Tibial artery (tissue), 4 donors: ENCODE measurements at regions not wholly inside any gene's neighbourhood (a gene's known extent, or its start where the extent isn't known, plus 50 kb on each side); places are given as distances from the start of the nearest gene placed in this dataset.

Experiments
- DNase-seq, 2 donors: peaks; one replicate each; pipeline ENCODE4 v3.0.0-alpha.2; 2019
- H3K27ac ChIP-seq, 2 donors: fragments of 200-600 bp; sonication (generic) in 1 of 2; 1 replicate in 1 of 2; 2 replicates in 1 of 2; pipeline ENCODE4 v1.5.1; 2018 to 2019; ENCODE audit warnings: mild to moderate bottlenecking in 1 of 2
- H3K27me3 ChIP-seq, 2 donors: fragments of 200-600 bp; sonication (generic) in 1 of 2; one replicate each; pipeline versions ENCODE4 v1.5.1 to v1.6.0; 2016 to 2019
- H3K36me3 ChIP-seq, 3 donors: fragments of 200-600 bp; sonication (generic) in 2 of 3; one replicate each; pipeline ENCODE4 v1.5.1; 2016 to 2019; ENCODE audit warnings: mild to moderate bottlenecking in 2 of 3
- H3K4me1 ChIP-seq, 4 donors: fragments of 200-600 bp; sonication (generic) in 2 of 4; 1 replicate in 3 of 4; 2 replicates in 1 of 4; pipeline ENCODE4 v1.5.1; 2016 to 2019
- H3K4me3 ChIP-seq, 2 donors: fragments of 200-600 bp; sonication (generic) in 1 of 2; 1 replicate in 1 of 2; 2 replicates in 1 of 2; pipeline ENCODE4 v1.5.1; 2018 to 2019; ENCODE audit warnings: mild to moderate bottlenecking in 2 of 2
- H3K9me3 ChIP-seq, 3 donors: fragments of 200-600 bp; sonication (generic) in 1 of 3; one replicate each; pipeline ENCODE4 v1.5.1; 2016 to 2019
- intact Hi-C: fragments of 100-400 bp; cut with DNase I; formaldehyde crosslinking; loops from one replicate; pipeline ENCODE4 v1.15.0; 2023; ENCODE audit warnings: low total_unique reads
- TF ChIP-seq, protein P1 (sequence below), 2 experiments: fragments of 200-600 bp in 1 of 2; fragments of 450-650 bp in 1 of 2; IDR thresholded peaks; one replicate each; pipeline ENCODE4 v1.5.1; 2017 to 2019; ENCODE audit warnings: antibody characterized with exemption in 2 of 2, mild to moderate bottlenecking in 1 of 2, moderate library complexity in 1 of 2

DNA sequence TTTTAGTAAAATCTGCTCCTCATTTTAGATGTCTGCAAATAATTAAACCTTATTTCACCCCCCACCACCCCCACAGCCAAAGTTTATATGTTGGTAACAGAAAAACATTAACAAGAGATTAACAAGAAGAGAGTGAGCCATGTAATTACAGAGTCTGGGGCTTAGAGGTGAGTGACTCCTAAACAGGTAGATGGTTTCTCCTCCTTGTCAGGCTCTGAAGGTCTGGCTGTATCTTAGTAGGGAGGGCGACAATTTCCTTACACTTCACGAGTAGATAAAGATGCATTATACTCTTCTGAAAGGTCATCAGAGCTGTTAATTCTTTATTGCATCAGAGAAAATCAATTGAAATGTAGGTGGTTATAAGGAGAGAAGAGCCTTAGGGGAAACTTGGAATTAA, 171.8 kb upstream of the ANKRD50 start:
- H3K4me1 ChIP-seq: no peaks in the 10 kb centered on the region
- intact Hi-C loops: no loop called here
- no peak overlapping the region for H3K27ac ChIP-seq
- H3K27me3 ChIP-seq: no peaks in the 10 kb centered on the region
- TF ChIP-seq, protein P1, sequence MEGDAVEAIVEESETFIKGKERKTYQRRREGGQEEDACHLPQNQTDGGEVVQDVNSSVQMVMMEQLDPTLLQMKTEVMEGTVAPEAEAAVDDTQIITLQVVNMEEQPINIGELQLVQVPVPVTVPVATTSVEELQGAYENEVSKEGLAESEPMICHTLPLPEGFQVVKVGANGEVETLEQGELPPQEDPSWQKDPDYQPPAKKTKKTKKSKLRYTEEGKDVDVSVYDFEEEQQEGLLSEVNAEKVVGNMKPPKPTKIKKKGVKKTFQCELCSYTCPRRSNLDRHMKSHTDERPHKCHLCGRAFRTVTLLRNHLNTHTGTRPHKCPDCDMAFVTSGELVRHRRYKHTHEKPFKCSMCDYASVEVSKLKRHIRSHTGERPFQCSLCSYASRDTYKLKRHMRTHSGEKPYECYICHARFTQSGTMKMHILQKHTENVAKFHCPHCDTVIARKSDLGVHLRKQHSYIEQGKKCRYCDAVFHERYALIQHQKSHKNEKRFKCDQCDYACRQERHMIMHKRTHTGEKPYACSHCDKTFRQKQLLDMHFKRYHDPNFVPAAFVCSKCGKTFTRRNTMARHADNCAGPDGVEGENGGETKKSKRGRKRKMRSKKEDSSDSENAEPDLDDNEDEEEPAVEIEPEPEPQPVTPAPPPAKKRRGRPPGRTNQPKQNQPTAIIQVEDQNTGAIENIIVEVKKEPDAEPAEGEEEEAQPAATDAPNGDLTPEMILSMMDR (IDR thresholded peaks at IDR 0.05): no peak
- no peak for DNase-seq
- no peaks in the 10 kb centered on the region for H3K36me3 ChIP-seq
- H3K9me3 ChIP-seq: no peaks in the 10 kb centered on the region
- no peak overlapping the region for H3K4me3 ChIP-seq

DNA sequence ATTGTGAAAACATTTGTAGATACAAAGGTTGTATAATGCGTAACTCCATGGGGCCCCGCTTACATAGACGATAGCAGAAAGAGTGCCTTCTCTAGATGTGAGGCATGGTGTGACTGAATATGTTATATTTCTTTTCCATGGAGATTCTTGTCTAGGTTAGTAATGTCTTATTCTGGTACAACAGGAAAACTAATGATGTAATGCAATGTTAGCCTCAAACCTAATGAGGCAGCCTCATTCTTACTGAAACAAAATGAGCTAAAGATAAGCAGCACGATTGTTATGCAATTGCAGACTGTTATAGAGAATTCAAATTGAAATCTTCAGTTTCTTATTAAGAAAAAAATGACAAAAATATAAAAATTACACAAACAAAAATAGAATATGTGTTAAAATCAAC, 171.1 kb upstream of the ANKRD50 start:
- Histone ChIP-seq H3K9me3 (no peaks in the 10 kb centered on the region), H3K4me1 (no peaks in the 10 kb centered on the region), H3K27me3 (no peaks in the 10 kb centered on the region), H3K27ac (no peak overlapping the region), H3K36me3 (no peaks in the 10 kb centered on the region), H3K4me3 (no peak overlapping the region)
- no peak for DNase-seq
- intact Hi-C loops: no loop called here
- TF ChIP-seq, protein P1 (IDR thresholded peaks at IDR 0.05): no peak

DNA sequence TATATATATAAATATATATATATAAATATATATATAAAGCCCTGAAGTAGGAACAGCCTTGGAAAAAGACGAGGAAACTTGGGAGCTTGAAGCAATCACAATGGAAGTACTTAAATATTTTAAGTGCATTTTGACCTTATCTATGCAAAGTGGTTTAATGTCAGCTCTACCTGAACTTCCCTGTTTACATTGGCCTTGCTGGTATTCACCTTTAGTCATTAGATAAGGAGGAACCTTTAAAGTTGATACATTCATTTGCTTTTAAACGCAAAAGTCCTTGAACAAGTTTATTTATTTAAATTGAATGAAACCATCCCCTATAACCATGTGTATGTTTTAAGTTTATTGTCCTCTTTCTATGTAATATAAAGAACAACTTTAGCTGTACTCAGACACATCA, 166.7 kb upstream of the ANKRD50 start:
- no peaks in the 10 kb centered on the region for H3K27me3 ChIP-seq
- no peaks in the 10 kb centered on the region for H3K9me3 ChIP-seq
- H3K27ac ChIP-seq: no peak overlapping the region
- H3K36me3 ChIP-seq: no peaks in the 10 kb centered on the region
- TF ChIP-seq, protein P1 (IDR thresholded peaks at IDR 0.05): no peak
- no peak overlapping the region for H3K4me3 ChIP-seq
- intact Hi-C loops: no loop called here
- no peak for DNase-seq
- no peaks in the 10 kb centered on the region for H3K4me1 ChIP-seq

DNA sequence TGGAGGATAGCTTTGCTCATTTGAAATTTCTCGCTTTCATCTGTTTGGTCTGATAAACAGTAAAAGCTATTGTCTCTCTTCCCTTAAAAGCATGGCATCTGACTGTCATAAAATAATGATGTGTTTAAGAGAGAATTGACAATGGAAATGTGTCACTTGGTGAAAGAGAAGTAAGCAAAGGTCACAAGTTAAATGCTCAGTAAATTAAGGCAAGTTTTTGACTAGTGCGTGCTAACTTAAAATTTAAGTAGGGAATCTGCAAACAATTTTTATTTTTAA, 161.6 kb upstream of the ANKRD50 start:
- TF ChIP-seq, protein P1 (IDR thresholded peaks at IDR 0.05): no peak
- Histone ChIP-seq H3K9me3 (no peaks in the 10 kb centered on the region), H3K27me3 (no peaks in the 10 kb centered on the region), H3K27ac (no peak overlapping the region), H3K36me3 (no peaks in the 10 kb centered on the region), H3K4me1 (peaks cover 0 to 12% (median 7%) of the 10 kb centered on the region in 4 donors), H3K4me3 (no peak overlapping the region)
- intact Hi-C loops: no loop called here
- DNase-seq: no peak

DNA sequence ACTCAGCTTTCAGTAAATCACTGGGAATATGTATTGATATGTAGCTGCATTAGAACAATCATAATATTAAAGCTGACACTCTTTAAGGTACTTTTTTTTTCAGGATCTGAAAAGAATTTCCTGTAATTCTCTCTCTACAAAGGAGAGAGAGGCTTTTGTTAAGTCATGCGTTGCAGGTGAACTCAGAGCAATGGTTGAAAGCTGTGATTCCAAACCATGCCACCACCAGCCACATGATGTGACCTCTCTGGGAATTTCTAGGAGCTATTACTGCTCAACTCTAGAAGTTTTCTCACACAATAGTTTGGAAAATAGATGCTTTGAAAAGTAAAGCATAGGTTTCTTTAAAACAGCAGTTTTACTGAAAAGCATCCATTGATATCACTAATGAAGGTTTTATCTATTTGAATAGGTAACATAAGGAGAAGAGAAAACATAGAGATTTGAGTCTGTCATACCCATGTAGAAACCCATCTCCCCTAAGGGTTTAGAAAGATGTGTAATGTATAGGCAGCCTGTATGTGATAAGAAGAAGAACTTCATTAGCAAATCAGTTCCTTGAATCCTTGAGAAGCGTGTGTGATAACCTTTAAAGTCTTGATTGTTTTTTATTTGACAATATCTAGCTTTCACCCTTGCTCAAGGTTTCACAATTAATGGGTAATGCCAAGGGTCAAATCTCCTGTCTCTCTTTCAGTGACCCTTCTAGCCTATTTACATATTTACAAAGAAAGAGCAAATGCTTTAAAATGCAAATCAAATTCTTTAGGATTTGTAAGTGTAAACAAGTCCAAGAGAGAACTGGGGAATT, 161.0 kb upstream of the ANKRD50 start:
- Histone ChIP-seq H3K27ac (no peak overlapping the region), H3K36me3 (no peaks in the 10 kb centered on the region), H3K4me3 (no peak overlapping the region), H3K4me1 (peaks cover 0 to 17% (median 9%) of the 10 kb centered on the region in 4 donors), H3K27me3 (no peaks in the 10 kb centered on the region), H3K9me3 (no peaks in the 10 kb centered on the region)
- TF ChIP-seq, protein P1 (IDR thresholded peaks at IDR 0.05): no peak
- intact Hi-C loops: no loop called here
- DNase-seq: no peak

DNA sequence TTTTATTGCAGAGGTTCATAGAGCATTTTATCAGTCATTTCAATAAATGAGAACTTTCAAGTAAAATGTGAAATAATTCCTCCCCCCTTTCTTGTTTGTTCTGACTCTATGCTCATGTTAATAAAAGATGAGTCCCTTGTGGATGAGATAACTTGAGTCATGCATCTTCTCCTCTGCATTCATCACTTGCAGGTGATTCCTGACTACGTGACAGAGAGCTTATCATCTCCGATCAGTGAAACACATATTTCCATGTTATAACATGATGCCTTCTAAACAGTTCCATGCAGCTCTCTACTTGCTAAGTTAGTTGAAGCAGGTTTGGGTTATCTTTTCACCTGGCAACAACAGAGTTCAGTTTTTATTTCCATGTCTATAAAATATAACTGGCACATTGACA, 160.1 kb upstream of the ANKRD50 start:
- H3K27ac ChIP-seq: no peak overlapping the region
- intact Hi-C loops: no loop called here
- H3K27me3 ChIP-seq: no peaks in the 10 kb centered on the region
- DNase-seq: no peak
- no peaks in the 10 kb centered on the region for H3K36me3 ChIP-seq
- no peaks in the 10 kb centered on the region for H3K9me3 ChIP-seq
- H3K4me1 ChIP-seq: peaks cover 0 to 26% (median 12%) of the 10 kb centered on the region in 4 donors
- H3K4me3 ChIP-seq: no peak overlapping the region
- TF ChIP-seq, protein P1 (IDR thresholded peaks at IDR 0.05): no peak
